CD4-positive, alpha-beta T cell (primary cell): ENCODE measurements at regions not wholly inside any gene's neighbourhood (a gene's known extent, or its start where the extent isn't known, plus 50 kb on each side); places are given as distances from the start of the nearest gene placed in this dataset.

Experiments
- ATAC-seq: fragments of 200-7000 bp; cut with Tn5 transposase; one replicate; pipeline ENCODE4 v1.10.0; 2022; ENCODE audit warnings: mild to moderate bottlenecking; ENCODE audit not compliant: poor library complexity
- CTCF ChIA-PET: fragments of 350-600 bp; sonication (Branson Sonifier 250); formaldehyde crosslinking; loops from one replicate; lab custom pipeline; 2021; ENCODE audit warnings: antibody characterized with exemption, inconsistent platforms; lab: Charles Lee
- POLR2A ChIA-PET: fragments of 350-600 bp; sonication (Branson Sonifier 250); formaldehyde crosslinking; loops from one replicate; lab custom pipeline; 2021; ENCODE audit warnings: antibody characterized with exemption, inconsistent platforms; lab: Charles Lee
- DNase-seq, 14 experiments: peaks; one replicate each; pipeline ENCODE4 v3.0.0-alpha.2; 2013 to 2020; ENCODE audit warnings: mixed read lengths in 2 of 14
- H3K27ac ChIP-seq, 2 donors: one replicate each; pipeline versions ENCODE4 v1.5.1 to v1.7.0; 2013; ENCODE audit warnings: low read length in 2 of 2, low read depth in 1 of 2, mild to moderate bottlenecking in 1 of 2
- H3K27me3 ChIP-seq, 2 experiments: 1 replicate in 1 of 2; 2 replicates in 1 of 2; pipeline versions ENCODE4 v1.6.1 to v1.7.0; 2013; ENCODE audit warnings: low read length in 2 of 2, control low read depth in 1 of 2, mild to moderate bottlenecking in 1 of 2, moderate library complexity in 1 of 2; ENCODE audit not compliant: insufficient read depth in 2 of 2, control insufficient read depth in 1 of 2
- H3K36me3 ChIP-seq: one replicate; pipeline ENCODE4 v1.6.1; 2013; ENCODE audit warnings: low read length, control low read depth; ENCODE audit not compliant: insufficient read depth
- H3K4me1 ChIP-seq: one replicate; pipeline ENCODE4 v1.6.1; 2013; ENCODE audit warnings: low read length, control low read depth; ENCODE audit not compliant: insufficient read depth
- H3K4me3 ChIP-seq: one replicate; pipeline ENCODE4 v1.5.1; 2013; ENCODE audit warnings: mild to moderate bottlenecking, low read length, moderate library complexity
- H3K9me3 ChIP-seq, 2 experiments: 1 replicate in 1 of 2; 2 replicates in 1 of 2; pipeline versions ENCODE4 v1.6.1 to v1.7.0; 2013; ENCODE audit warnings: low read length in 2 of 2, mild to moderate bottlenecking in 2 of 2, control low read depth in 1 of 2, moderate library complexity in 1 of 2; ENCODE audit not compliant: control insufficient read depth in 1 of 2, insufficient read depth in 1 of 2
- H3K27ac Mint-ChIP-seq: one replicate; pipeline ENCODE4 v1.8.0; 2020; ENCODE audit warnings: mixed read lengths
- H3K27me3 Mint-ChIP-seq: one replicate; pipeline ENCODE4 v1.8.0; 2021; ENCODE audit warnings: mixed read lengths
- H3K36me3 Mint-ChIP-seq: one replicate; pipeline ENCODE4 v1.8.0; 2021; ENCODE audit warnings: low read depth, mixed read lengths
- H3K4me1 Mint-ChIP-seq: one replicate; pipeline ENCODE4 v1.8.0; 2021; ENCODE audit warnings: low read depth, mixed read lengths
- H3K4me3 Mint-ChIP-seq: one replicate; pipeline ENCODE4 v1.8.0; 2020; ENCODE audit warnings: mild to moderate bottlenecking, mixed read lengths
- H3K9me3 Mint-ChIP-seq: one replicate; pipeline ENCODE4 v1.8.0; 2020; ENCODE audit warnings: mixed read lengths
- CTCF ChIP-seq: fragments of 200-600 bp; IDR thresholded peaks from one replicate; pipeline ENCODE4 v1.8.0; 2022; ENCODE audit warnings: antibody characterized with exemption, mild to moderate bottlenecking
- intact Hi-C, 2 experiments: fragments of 100-400 bp; cut with DNase I in 1 of 2; cut with micrococcal nuclease in 1 of 2; formaldehyde crosslinking; loops; one replicate each; pipeline versions ENCODE4 v1.15.1 to v1.9.0; 2023 to 2025; cut with DNase I, micrococcal nuclease

GRCh38 chr10:78287618-78288017 lies 254.0 kb downstream of the RPS24 start:
- DNase-seq (no peak), ATAC-seq (no peak)
- intact Hi-C loops, result no loop called here
- no peaks in the 10 kb centered on the region for H3K36me3 Mint-ChIP-seq
- Histone ChIP-seq H3K27ac (no peak overlapping the region), H3K4me1 (no peaks in the 10 kb centered on the region), H3K4me3 (no peak overlapping the region), H3K36me3 (no peaks in the 10 kb centered on the region), H3K27me3 (no peaks in the 10 kb centered on the region), H3K9me3 (no peaks in the 10 kb centered on the region)
- no peak overlapping the region for H3K4me3 Mint-ChIP-seq
- ChIA-PET CTCF (no interaction called here), POLR2A (no interaction called here)
- no peaks in the 10 kb centered on the region for H3K27me3 Mint-ChIP-seq
- H3K27ac Mint-ChIP-seq, result no peak overlapping the region
- H3K4me1 Mint-ChIP-seq, result no peaks in the 10 kb centered on the region
- TF ChIP-seq CTCF, result no peak
- H3K9me3 Mint-ChIP-seq, result no peaks in the 10 kb centered on the region

GRCh38 chr10:78288663-78289062 lies 255.0 kb downstream of the RPS24 start:
- H3K4me1 ChIP-seq, result no peaks in the 10 kb centered on the region
- Mint-ChIP-seq H3K27me3 (no peaks in the 10 kb centered on the region), H3K36me3 (no peaks in the 10 kb centered on the region), H3K9me3 (no peaks in the 10 kb centered on the region), H3K27ac (no peak overlapping the region), H3K4me1 (no peaks in the 10 kb centered on the region), H3K4me3 (no peak overlapping the region)
- ATAC-seq (no peak), DNase-seq (no peak)
- CTCF ChIA-PET, result no interaction called here
- H3K36me3 ChIP-seq, result no peaks in the 10 kb centered on the region
- POLR2A ChIA-PET, result no interaction called here
- no peaks in the 10 kb centered on the region for H3K9me3 ChIP-seq
- intact Hi-C loops, result no loop called here
- H3K4me3 ChIP-seq, result no peak overlapping the region
- no peak for TF ChIP-seq CTCF
- no peak overlapping the region for H3K27ac ChIP-seq
- H3K27me3 ChIP-seq, result no peaks in the 10 kb centered on the region

GRCh38 chr10:78290131-78290750 lies 256.6 kb downstream of the RPS24 start:
- Histone ChIP-seq H3K9me3 (no peaks in the 10 kb centered on the region), H3K27me3 (no peaks in the 10 kb centered on the region), H3K4me1 (no peaks in the 10 kb centered on the region), H3K4me3 (no peak overlapping the region), H3K27ac (no peak overlapping the region), H3K36me3 (no peaks in the 10 kb centered on the region)
- POLR2A ChIA-PET, result no interaction called here
- TF ChIP-seq CTCF, result no peak
- no peaks in the 10 kb centered on the region for H3K9me3 Mint-ChIP-seq
- intact Hi-C loops, result no loop called here
- no peaks in the 10 kb centered on the region for H3K4me1 Mint-ChIP-seq
- no peaks in the 10 kb centered on the region for H3K27me3 Mint-ChIP-seq
- H3K36me3 Mint-ChIP-seq, result no peaks in the 10 kb centered on the region
- no peak overlapping the region for H3K27ac Mint-ChIP-seq
- no peak overlapping the region for H3K4me3 Mint-ChIP-seq
- CTCF ChIA-PET, result no interaction called here
- DNase-seq (no peak), ATAC-seq (no peak)
